Ammon's horn (tissue), 1 donor: ENCODE measurements at regions not wholly inside any gene's neighbourhood (a gene's known extent, or its start where the extent isn't known, plus 50 kb on each side); places are given as distances from the start of the nearest gene placed in this dataset.

ENCODE experiments used
- DNase-seq: peaks from one replicate; pipeline ENCODE4 v3.0.0-alpha.2; 2016; ENCODE audit warnings: low spot score

- no peak for DNase-seq
Observed at GRCh38 chr7:21092766-21093702, 306.3 kb upstream of the SP8 start.

- DNase-seq, result no peak
Observed at GRCh38 chr7:21094589-21094988, 307.9 kb upstream of the SP8 start.

DNA sequence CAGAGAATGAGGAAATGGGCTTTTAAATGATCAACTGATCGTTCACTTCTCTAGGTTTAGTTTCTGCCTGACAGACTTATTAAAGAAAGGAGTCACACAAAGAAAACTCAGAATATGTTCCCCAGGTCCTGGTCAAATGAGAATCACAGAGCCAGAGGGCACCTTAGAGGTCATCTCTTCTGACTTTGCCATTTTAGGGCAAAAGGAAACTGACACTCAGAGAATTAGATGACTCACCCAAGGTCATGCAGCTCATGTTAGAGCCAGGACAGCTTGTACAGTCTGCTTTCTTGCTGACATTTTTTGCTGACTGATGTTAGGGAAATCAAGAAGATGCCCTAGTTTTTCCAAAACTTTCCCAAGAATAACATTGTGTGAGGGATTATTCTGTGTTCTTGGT, 312.7 kb upstream of the SP8 start:
- no peak for DNase-seq

- no peak for DNase-seq
Observed at GRCh38 chr7:21099955-21100354, 313.3 kb upstream of the SP8 start.

DNA sequence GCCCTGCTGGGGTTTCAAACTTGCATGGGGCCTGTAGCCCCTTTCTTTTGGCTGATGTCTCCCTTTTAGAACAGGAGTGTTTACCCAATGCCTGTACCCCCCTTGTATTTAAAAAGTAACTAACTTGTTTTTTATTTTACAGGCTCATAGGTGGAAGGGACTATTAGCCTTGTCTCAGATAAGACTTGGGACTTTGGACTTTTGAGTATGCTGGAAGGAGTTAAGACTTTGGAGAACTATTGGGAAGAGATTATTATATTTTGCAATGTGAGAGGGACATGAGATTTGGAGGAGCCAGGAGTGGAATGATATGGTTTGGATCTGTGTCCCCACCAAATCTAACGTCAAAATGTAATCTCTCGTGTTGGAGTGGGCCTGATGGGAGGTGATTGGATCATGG, 314.9 kb upstream of the SP8 start:
- DNase-seq, result no peak

GRCh38 chr7:21103426-21104123, 316.9 kb upstream of the SP8 start:
- no peak for DNase-seq

DNA sequence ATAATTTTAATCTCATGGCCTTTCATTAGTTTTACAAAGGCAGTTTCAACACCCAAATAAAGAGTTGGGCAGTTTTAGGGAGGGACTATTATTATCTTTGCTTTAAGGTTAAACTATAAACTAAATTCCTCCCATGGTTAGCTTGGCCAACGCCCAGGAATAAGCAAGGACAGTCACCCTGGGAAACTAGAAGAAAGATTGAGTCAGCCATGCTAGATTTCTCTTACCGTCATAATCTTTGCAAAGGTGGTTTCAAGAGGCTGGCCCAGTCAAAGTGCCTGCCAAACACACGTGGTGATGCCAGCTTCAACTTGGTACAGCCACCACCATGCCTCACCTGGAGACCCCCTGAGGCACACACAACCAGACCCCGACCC, 317.4 kb upstream of the SP8 start:
- no peak for DNase-seq

DNA sequence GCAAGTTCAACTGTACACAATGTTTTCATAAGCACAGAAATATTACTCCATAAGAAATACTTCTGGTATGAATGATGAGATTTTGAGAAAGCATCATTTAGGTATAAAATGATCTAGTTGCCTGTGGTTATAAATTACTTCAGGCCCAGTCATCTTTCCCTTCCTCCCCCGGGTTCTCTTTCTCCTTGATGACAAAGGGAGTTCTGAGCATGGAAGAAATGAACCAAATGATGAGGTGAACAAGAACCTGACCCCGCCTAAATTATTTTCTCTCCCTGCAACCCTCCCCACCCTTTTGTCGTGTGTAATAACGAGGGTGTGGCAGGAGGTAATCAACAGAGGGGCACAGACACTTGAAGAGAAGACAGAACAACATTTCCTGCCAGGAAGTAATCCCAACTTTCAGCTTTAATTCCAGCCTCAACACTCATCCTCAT, 319.6 kb upstream of the SP8 start:
- no peak for DNase-seq

- no peak for DNase-seq
Observed at GRCh38 chr7:21107101-21107500, 320.4 kb upstream of the SP8 start.

DNA sequence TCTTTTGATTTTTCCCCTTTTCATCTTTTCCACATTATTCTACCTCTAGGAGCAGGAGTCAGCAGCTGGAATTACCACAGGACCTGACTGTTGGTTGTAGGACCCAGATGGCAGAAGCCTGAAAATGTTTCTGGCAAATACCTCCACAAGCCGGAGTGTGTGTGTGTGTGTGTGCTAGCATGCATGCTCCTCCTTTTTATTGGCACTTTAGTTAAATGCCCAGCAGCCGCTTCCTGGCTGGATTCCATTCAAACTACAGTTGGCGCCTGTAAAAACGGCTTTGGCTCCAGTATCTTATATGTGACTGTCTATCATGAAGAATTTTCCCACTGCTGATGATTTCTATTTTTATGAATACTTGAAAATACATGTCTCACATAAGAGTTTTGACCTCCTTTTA, 319.7 kb upstream of the SP4 start:
- no peak for DNase-seq

DNA sequence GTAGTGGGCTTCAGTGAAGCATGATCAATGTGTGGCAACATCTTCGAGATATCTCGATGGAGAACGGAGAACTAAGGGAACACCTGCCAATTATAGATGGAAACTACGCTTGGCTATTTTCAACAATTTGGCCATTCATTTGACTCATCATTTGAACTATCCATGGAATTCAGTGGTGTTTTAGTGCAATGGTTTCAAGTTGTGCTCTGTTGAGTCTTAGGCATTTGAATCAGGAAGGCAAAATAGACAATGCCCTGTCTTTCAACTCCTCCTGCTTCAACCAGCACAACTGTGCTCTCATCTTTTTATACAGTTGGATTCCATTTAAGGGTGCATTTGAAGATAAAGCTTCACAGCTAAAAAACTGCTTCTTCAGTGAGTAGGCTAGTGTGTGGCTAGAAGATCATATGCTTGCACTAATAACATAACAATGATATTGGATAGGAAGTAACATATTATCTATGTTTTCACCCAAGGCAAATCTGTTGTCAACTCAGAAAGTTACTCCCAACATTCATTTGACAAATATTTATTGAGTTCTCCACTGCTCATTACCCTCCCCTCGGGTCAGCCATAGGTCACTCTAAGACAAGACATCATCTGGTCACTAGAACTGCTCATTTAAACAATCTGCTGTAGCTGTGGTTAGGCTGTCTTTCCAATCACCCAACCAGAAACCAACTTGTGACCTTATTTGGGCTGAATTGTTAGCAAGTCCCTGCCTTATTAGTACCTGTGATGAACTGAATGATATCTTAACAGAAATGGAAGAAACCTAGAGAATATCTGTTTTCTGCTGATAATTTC, 314.1 kb upstream of the SP4 start:
- DNase-seq, result no peak

- DNase-seq, result no peak
Observed at GRCh38 chr7:21123586-21123985, 304.3 kb upstream of the SP4 start.

DNA sequence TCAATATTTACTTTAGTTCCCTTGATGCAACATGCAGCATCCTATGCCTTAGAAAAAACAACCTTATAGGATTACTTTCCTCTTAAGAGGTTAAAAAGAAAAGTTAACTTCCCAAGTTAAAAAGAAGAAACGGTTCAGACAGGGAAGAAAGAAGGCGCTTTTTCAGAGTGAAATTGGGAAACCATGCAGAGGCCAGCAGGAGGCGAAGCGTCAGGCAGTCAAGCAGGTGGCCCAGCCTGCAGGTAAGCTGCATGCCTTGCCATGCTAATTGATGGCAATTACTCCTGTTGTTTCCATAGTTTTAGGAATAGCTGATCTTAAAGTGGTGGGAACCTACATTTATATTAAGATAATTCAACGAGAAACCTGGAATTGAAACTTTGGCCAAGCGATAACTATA, 302.6 kb upstream of the SP4 start:
- DNase-seq, result no peak

DNA sequence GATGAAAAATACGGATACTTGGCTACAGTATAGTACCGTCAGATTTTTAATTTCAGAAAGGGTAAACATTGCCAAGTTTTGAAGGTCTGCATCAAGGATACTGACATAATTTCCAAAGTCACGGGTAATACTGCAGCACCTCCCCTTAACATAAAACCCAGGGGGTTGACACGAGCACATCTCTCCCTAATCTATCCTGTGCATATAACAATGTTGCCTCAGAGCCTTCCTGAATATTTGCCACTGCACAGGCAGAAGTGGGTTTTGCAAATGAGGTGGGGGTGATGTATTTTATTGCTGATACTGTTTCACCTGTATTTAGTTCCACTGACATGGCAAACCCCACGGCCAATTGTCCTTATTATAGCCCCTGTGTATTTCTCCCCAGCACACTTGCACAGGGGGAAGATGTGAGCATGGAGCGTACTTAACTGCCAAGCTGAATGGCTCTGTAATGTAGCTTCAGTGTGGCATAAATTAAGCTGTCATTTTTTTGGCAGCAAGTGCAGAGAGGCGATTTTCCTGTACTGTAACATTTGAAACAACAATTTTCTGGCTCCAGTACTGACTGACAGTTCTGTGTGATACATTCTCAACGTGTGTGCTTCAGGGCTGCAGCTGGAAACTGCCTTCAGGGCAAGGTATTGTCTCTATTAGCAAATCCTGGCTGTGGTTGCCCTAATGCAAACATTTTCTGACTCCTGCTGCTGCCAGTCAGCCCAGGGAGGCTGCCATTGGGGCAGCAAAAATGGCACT, 299.6 kb upstream of the SP4 start:
- DNase-seq, result no peak

DNA sequence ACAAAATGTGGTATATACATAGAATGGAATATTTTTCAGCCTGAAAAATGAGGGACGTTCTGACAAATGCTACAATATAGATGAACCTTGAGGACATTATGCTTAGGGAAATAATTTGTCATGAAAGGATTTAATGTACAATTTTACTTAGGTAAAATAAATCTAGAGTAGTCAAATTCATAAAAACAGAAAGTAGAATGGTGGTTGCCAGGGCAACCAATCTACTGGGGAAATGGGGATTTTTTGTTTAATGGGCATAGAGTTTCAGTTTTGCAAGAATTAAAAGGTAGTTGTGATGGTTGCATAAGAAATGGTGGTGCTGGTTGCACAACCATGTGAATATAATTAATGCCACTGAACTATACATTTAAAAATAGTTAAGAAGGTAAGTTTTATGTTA, 296.0 kb upstream of the SP4 start:
- no peak for DNase-seq

GRCh38 chr7:21134631-21135030, 293.3 kb upstream of the SP4 start:
- DNase-seq, result no peak

DNA sequence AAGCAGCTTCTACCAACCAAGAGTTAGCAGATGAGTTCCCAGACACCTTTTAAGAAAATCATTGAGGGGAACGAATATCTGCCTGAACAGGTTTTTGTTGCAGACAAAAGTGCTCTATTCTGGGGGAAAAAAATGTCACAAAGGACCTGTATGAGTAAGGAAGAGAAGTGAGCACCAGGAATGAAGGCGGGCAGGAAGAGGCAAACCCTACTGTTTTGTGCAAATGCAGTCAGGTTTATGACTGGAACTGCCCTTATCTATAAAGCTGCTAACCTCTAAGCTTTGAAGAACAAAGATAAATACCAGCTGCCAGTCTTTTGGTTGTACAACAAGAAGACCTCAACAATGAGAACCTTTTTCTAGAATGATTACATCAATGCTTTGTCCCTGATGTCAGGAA, 292.4 kb upstream of the SP4 start:
- DNase-seq, result no peak

DNA sequence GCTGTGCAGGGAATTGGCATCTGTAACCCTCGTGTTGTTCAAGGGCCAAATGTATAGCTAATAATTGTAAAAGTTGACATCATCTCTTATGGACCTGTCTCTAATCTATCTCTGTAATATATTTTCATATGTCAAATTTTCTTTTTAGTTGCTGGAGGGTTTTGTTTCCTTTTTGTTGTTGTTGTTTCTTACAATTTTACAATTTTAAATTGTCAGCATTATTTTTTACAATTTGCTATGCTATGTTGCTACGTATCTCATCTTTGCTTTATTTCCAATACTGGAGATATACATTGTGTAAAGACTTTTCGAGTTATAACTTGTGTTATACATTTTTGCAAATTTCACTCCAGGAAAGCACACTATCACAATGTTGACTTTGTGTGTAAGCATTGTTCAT, 290.2 kb upstream of the SP4 start:
- DNase-seq, result no peak

- no peak for DNase-seq
Observed at GRCh38 chr7:21140622-21141021, 287.3 kb upstream of the SP4 start.

DNA sequence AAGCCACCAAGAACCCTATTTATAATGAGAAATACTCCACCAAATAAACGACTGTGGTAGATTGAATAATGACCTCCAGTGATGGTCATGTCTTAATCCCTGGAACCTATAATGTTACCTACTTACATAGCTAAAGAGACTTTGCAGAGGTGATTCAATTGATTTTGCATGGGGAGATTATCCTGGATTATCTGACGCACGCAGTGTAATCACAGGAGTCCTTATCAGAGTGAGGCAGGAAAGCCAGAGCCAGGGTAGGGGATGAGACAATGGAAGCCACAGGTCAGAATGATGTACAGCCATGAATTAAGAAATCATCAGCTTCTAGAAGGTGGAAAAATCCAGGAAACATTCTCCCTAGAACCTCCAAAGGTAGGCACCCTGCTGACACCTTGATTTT, 286.4 kb upstream of the SP4 start:
- no peak for DNase-seq

GRCh38 chr7:21142081-21142480, 285.8 kb upstream of the SP4 start:
- no peak for DNase-seq
